EL (cell line): ENCODE measurements at regions not wholly inside any gene's neighbourhood (a gene's known extent, or its start where the extent isn't known, plus 50 kb on each side); places are given as distances from the start of the nearest gene placed in this dataset.
A peak's percentile ranks its signal among the peaks of the same experiment; 100 is the strongest.
"Not testable (repeated sequence)": the region's sequence is repeated elsewhere in the genome, so short reads cannot be mapped to it uniquely, and the experiment has no call there.

ENCODE experiments used
- DNase-seq: peaks from one replicate; pipeline ENCODE4 v3.0.0-alpha.2; 2016

GRCh38 chr21:36207577-36208320, 51.1 kb downstream of the DOP1B start:
- DNase-seq: peak; percentile 82

DNA sequence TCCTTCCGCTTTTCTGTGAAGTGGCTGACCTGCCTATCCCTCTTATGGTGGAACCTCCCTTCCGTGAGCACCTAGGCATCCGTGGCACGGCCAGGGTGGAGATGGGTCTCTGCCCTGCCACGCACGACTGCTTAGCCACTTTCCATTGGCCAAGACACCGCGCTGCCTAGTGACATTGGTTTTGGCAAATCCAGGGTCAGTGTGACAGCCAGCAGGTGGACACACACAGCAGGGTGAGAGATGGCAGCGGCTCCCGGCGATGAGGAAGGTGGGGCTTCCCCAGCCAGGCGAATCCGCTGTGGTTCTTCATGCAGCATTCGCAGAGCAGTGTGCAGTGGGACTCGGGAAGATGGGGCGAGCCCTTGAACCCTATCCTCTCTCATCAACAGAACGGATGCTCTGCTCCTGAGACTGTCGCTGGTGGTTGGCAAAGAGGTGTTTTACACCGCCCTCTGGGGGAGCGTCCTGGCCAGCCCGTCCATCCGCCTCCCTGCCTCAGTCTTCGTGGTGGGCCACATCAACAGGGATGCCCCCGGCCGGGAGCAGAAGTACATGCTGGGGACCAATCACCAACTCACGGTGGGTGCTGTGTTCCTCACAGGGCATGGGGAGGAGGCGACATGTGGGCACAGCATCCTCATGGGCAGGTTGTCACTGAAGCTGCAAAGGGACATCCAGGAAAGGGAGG, 51.8 kb downstream of the DOP1B start:
- no peak for DNase-seq

DNA sequence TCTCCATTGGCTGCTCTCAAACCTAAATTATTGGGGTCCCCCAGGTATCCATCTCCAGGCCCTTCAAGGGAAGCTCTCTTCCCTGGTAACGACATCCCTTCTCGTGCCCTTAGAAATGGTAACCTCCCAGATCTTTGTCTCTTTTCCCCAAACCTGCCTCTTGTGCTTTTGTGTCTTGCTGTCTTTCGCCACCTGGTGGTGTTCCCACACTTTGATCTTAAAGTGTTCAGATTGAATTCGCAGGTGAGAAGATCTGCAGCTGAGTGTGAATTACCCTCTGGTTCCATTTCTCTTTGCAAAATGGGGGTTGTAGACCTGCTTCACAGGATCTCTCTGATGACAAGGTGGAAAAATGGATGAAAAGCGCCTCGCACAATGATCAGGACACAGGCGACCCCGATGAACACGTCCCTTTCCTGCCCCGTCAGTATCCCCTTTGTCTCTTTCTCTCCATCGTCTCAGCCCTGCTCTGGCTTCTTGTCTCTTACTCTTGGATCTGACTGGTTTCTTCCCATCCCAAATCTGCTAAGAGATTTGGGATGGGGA, 53.1 kb downstream of the DOP1B start:
- DNase-seq: peak; percentile 70

DNA sequence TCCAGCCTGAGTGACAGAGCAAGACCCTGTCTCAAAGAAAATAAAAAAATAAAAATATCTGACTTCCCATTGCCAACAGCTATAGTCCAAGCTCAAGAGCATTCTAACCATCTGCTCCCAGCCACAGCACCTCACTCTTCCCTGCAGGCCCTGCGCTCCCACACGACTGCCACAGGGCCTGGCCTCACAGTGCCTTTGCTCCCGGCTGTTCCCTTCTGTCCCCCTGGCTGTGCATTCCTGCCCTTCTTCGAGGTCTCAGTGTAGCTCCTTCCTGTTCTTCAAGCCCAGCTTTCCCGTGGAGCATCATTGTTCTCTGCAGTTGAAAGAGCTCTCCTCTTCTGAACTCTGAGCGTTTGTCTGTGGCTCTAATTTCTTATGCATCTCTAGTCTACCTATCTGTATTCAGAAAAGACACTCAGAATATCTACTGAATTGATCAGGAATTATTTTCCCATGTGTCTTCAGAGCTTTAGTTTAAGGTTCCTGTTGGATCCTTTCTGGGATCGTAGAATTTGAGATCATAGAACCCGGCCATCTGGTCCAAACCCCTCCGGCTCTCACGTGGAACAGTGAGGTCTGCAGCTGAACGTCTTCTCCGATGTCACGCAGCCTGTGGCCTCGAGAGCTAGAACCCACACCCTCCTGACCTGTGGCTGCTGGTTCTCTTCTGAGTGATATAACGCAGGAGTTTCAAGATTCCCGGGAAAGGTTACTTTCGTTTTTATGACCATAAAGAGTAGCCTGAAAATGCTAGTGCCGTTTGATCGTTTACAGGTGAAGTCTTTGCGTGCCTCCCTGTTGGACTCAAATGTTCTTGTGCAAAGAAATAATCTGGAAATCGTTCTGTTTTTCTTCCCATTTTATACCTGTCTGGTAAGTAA, 54.4 kb downstream of the DOP1B start:
- peak; percentile 33 for DNase-seq

GRCh38 chr21:36211660-36212512, 55.3 kb downstream of the DOP1B start:
- peak; percentile 88 for DNase-seq

DNA sequence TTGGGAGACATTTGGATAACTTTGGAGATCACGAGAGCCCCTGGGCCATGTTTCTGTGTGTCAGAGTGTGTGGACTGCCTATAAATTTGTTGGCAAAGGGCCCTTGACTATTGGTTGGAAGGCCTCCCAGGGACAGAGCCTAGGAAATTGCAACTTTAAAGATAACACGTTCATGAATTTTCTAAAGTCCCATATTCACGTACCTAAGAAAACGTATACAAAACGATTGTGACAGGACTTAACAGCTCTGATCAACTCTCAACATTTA, 55.8 kb downstream of the DOP1B start:
- DNase-seq: peak; percentile 62

- DNase-seq: no peak
Measured at GRCh38 chr21:36214561-36214960, 57.9 kb downstream of the DOP1B start.

GRCh38 chr21:36217743-36218142, 61.1 kb downstream of the DOP1B start:
- no peak for DNase-seq

DNA sequence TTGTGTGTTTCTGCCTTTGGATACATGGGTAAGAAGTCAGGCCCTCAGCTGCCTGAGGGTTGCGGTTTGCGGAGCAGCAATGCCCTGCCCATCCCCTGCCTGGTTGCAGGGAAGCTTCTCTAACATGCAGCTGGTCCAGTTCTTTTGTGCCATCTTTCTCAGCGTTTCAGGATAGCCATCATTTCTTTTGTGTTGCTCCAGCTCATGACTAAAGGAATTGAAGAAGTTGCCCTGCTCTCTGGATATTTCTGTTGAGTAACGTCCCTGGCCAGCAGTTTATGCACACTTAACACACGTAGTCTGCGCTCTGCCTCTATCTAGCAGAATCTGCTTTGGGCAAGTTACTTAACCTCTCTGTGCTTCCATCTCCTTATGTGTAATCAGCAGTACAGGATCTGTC, 62.1 kb downstream of the DOP1B start:
- no peak for DNase-seq

- DNase-seq: no peak
Measured at GRCh38 chr21:36223451-36223850, 66.8 kb downstream of the DOP1B start.

- DNase-seq: no peak
Measured at GRCh38 chr21:36229181-36229580, 72.6 kb downstream of the DOP1B start.

GRCh38 chr21:36231444-36231843, 74.8 kb downstream of the DOP1B start:
- not testable (repeated sequence) for DNase-seq

- no peak for DNase-seq
Measured at GRCh38 chr21:36232641-36233040, 76.0 kb downstream of the DOP1B start.

DNA sequence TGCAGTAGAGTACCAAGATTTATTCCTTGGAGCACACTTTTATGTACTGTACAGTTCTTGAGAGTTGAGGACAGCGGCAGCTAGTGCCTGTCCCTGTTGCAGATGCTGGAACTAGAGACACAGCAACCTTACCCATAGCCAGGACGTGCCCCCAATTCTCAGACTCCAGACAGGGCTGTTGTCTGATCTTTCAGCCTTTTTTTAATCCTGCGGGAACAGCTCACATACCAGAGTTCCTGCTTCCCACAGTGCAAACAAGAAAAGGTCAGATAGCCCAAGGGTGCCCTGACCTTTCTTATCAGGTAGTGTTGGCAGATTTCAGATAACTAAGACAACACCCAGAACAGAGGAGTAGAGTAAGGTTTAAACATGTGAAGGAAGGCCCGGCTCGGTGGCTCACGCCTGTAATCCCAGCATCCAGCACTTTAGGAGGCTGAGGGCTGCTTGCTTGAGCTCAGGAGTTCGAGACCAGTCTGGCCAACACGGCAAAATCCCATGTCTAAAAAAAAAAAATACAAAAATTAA, 78.5 kb downstream of the DOP1B start:
- DNase-seq: no peak

- DNase-seq: no peak
Measured at GRCh38 chr21:36236052-36236730, 79.6 kb downstream of the DOP1B start.

DNA sequence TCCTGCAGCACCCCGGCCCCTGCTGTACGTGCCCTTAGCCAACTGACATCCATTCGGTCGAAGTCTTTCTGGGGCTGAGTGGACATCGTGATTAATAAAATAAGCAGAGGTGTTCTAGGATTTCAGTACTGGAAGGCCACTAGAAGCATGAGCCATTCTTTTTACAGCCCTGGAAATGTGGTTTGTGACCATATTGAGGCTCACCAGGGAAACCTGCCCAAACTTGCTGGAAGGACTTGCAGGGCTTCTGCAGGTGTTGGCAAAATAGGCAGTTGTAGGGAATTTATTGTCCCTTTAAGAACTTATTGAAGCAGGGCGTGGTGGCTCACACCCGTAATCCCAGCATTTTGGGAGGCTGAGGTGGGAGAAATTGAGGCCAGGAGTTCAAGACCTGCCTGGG, 80.8 kb downstream of the DOP1B start:
- DNase-seq: no peak

GRCh38 chr21:36239585-36239984, 80.4 kb upstream of the MORC3 start:
- no peak for DNase-seq

DNA sequence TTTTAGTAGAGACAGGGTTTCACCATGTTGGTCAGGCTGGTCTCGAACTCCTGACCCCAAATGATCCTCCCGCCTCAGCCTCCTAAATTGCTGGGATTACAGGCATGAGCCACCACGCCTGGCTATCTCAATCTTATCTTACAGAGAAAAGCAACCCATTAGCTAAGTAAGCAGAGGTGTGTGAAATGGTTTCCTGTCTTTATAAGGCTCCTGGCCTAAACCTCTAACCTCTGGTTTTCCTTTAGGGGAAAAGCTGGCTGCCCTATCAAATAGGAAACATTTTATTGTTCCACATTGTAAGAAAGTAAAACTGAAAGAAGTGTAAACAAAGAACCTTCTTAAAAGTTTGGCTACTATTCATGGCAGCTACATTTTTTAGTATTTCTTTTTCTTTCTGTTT, 78.3 kb upstream of the MORC3 start:
- no peak for DNase-seq

DNA sequence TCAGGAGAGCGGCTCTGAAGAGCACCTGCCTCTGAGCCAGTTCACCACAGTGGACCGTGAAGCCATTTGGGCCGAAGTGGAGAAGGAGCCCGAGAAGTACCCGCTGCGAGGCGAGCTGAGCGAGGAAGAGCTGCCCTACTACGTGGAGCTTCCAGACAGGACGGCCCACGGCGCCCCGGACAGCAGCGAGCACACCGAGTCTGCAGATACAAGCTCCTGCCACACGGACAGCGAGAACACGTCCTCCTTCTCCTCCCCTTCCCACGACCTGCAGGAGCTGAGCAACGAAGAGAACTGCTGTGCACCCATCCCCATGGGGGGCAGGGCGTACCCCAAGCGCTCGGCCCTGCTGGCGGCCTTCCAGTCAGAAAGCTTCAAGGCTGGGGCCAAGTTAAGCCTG, 74.9 kb upstream of the MORC3 start:
- no peak for DNase-seq

DNA sequence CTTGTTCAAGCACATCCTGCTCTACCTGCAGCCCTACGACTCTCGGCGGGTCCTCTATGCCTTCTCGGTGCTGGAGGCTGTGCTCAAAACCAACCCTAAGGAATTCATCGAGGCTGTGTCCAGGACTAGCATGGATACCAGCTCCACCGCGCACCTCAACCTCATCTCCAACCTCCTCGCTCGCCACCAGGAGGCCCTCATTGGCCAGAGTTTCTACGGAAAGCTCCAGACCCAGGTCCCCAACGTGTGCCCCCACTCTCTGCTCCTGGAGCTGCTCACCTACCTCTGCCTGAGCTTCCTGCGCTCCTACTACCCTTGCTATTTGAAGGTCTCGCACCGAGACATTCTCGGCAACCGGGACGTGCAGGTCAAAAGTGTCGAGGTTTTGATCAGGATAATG, 74.3 kb upstream of the MORC3 start:
- no peak for DNase-seq

DNA sequence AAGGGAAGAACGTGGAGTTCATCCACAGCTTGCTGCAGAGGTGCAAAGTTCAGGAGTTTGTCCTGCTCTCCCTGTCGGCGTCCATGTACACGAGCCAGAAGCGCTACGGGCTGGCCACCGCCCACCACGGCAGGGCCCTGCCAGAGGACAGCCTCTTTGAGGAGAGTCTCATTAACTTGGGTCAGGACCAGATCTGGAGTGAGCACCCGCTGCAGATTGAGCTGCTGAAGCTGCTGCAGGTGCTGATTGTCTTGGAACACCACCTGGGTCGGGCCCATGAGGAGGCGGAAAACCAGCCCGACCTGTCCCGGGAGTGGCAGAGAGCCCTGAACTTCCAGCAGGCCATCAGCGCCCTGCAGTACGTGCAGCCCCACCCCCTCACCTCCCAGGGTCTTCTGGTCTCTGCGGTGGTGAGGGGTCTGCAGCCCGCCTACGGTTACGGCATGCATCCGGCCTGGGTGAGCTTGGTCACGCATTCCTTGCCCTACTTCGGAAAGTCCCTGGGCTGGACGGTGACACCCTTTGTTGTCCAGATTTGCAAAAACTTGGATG, 73.8 kb upstream of the MORC3 start:
- DNase-seq: no peak
